ENCODE measurements at regions not wholly inside any gene's neighbourhood (a gene's known extent, or its start where the extent isn't known, plus 50 kb on each side); places are given as distances from the start of the nearest gene placed in this dataset.

DNA sequence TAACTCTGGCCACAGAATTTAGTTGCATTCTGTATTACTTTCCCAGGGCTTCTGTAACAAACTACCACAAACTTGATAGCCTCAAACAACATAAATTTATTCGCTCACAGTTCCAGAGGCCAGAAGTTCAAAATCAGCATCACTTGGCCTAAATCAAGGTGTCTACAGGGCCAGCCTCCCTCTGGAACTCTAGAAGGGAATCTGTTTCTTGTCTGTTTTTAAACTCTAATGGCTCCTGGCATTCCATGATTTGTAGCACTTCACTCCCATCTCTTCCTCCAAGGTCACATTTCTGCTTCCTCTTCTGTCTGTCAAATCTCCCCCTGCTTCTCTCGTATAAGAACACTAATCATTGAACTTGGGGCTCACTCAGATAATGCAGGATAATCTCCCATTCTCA lies 151.9 kb upstream of the ARPP21 start:
- no peak overlapping the region for H4K91ac ChIP-seq (ENCODE audit: low read depth, low read length)
- no peak overlapping the region for H3K18ac ChIP-seq (ENCODE audit: low read length)
- no peaks in the 10 kb centered on the region for H3K27me3 ChIP-seq (ENCODE audit: insufficient read depth, low read length)
- no peak overlapping the region for H4K8ac ChIP-seq (ENCODE audit: low read depth, low read length)
- DNase-seq: no peak
- no peak overlapping the region for H3K4me2 ChIP-seq (ENCODE audit: low read length)
- no peaks in the 10 kb centered on the region for H3K36me3 ChIP-seq (ENCODE audit: control insufficient read depth in 1 of 2, insufficient read depth in 2 of 2, low read length in 2 of 2)
- no peak overlapping the region for H4K12ac ChIP-seq (ENCODE audit: low read depth, low read length)
- no peak overlapping the region for H3K23ac ChIP-seq (ENCODE audit: low read length)
- H2BK5ac ChIP-seq (ENCODE audit: low read depth, low read length, poor library complexity): no peak overlapping the region
- no peak overlapping the region for H2AFZ ChIP-seq (ENCODE audit: insufficient read depth, low read length, poor library complexity)
- H3K14ac ChIP-seq (ENCODE audit: low read length): no peak overlapping the region
- no peak overlapping the region for H2AK5ac ChIP-seq (ENCODE audit: low read length)
- no peak overlapping the region for H2BK12ac ChIP-seq (ENCODE audit: low read length)
- peaks cover 2% of the 10 kb centered on the region for H3K79me1 ChIP-seq (ENCODE audit: low read length)
- no peak overlapping the region for H3K9ac ChIP-seq (ENCODE audit: low read length)
- H3K4ac ChIP-seq (ENCODE audit: low read depth, low read length): no peak overlapping the region
- no peak overlapping the region for H3K27ac ChIP-seq (ENCODE audit: low read depth, low read length)
- peaks cover 0 to 2% of the 10 kb centered on the region in 2 experiments for H3K4me1 ChIP-seq (ENCODE audit: control insufficient read depth in 1 of 2, insufficient read depth in 2 of 2, low read length in 2 of 2)
- WGBS (ENCODE audit: extremely low coverage, insufficient coverage, insufficient read length): no CpG with 5 or more reads among the region's 2 CpGs
- no peaks in the 10 kb centered on the region for H3K9me3 ChIP-seq (ENCODE audit: insufficient read depth, low read depth, low read length)
- no peak overlapping the region for H3K4me3 ChIP-seq (ENCODE audit: low read depth, low read length)
- no peak overlapping the region for H2BK120ac ChIP-seq (ENCODE audit: insufficient read depth, low read length, poor library complexity)
- H3K79me2 ChIP-seq (ENCODE audit: control insufficient read depth, insufficient read depth, low read length, poor library complexity): no peaks in the 10 kb centered on the region

DNA sequence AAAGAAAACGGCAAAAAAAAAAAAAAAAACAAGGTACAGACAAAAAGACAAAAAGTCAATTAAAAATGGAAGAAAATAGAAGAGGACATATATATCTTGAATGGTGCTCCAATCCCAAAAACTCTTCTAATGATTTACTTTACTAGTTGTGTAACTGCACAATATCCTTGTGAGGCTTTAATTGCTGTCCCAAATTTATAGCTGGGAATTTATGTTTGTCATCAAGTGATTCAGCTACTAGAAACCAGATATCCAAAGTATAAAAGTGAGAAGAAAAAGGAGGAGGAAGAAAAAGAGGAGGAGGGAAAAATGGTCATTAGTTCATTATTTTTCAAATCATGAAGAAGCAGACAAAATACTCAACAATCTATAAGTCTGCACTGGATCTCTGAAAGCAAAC lies 150.8 kb upstream of the ARPP21 start:
- no peak overlapping the region for H2BK120ac ChIP-seq (ENCODE audit: insufficient read depth, low read length, poor library complexity)
- no peak overlapping the region for H3K14ac ChIP-seq (ENCODE audit: low read length)
- no peak overlapping the region for H4K8ac ChIP-seq (ENCODE audit: low read depth, low read length)
- no peaks in the 10 kb centered on the region for H3K4me1 ChIP-seq (ENCODE audit: control insufficient read depth in 1 of 2, insufficient read depth in 2 of 2, low read length in 2 of 2)
- no peak overlapping the region for H3K4me3 ChIP-seq (ENCODE audit: low read depth, low read length)
- DNase-seq: no peak
- H3K4me2 ChIP-seq (ENCODE audit: low read length): no peak overlapping the region
- no peaks in the 10 kb centered on the region for H3K79me2 ChIP-seq (ENCODE audit: control insufficient read depth, insufficient read depth, low read length, poor library complexity)
- no peak overlapping the region for H3K18ac ChIP-seq (ENCODE audit: low read length)
- H2BK5ac ChIP-seq (ENCODE audit: low read depth, low read length, poor library complexity): no peak overlapping the region
- WGBS (ENCODE audit: extremely low coverage, insufficient coverage, insufficient read length): no CpG with 5 or more reads among the region's 1 CpG
- no peaks in the 10 kb centered on the region for H3K36me3 ChIP-seq (ENCODE audit: control insufficient read depth in 1 of 2, insufficient read depth in 2 of 2, low read length in 2 of 2)
- H4K12ac ChIP-seq (ENCODE audit: low read depth, low read length): no peak overlapping the region
- no peak overlapping the region for H2AK5ac ChIP-seq (ENCODE audit: low read length)
- no peaks in the 10 kb centered on the region for H3K27me3 ChIP-seq (ENCODE audit: insufficient read depth, low read length)
- no peak overlapping the region for H3K27ac ChIP-seq (ENCODE audit: low read depth, low read length)
- H3K23ac ChIP-seq (ENCODE audit: low read length): no peak overlapping the region
- H2AFZ ChIP-seq (ENCODE audit: insufficient read depth, low read length, poor library complexity): no peak overlapping the region
- H3K9me3 ChIP-seq (ENCODE audit: insufficient read depth, low read depth, low read length): no peaks in the 10 kb centered on the region
- H3K9ac ChIP-seq (ENCODE audit: low read length): no peak overlapping the region
- no peak overlapping the region for H2BK12ac ChIP-seq (ENCODE audit: low read length)
- peaks cover 2% of the 10 kb centered on the region for H3K79me1 ChIP-seq (ENCODE audit: low read length)
- no peak overlapping the region for H3K4ac ChIP-seq (ENCODE audit: low read depth, low read length)
- H4K91ac ChIP-seq (ENCODE audit: low read depth, low read length): no peak overlapping the region

DNA sequence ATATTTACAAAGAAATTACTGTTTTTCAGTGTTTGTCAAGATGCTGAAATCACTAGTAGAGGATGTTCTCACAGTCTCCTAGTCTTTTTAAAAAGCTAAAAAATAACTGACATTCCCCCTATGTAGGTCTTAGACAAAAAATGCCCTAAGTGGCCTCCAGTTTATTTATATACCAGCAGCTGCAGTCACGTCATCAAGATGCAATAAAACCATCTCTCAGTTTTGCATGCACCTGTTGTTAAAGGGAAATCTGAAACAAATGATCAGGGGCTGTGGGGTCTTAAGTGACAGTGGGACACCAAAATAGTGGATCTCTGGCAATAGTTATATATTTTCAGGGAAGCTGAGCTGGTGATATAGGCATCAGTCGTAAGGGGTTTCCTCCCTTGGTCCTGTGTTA lies 146.5 kb upstream of the ARPP21 start:
- no peak overlapping the region for H2BK5ac ChIP-seq (ENCODE audit: low read depth, low read length, poor library complexity)
- no peak overlapping the region for H3K4me3 ChIP-seq (ENCODE audit: low read depth, low read length)
- no peak overlapping the region for H2AK5ac ChIP-seq (ENCODE audit: low read length)
- DNase-seq: no peak
- no peak overlapping the region for H3K14ac ChIP-seq (ENCODE audit: low read length)
- no peaks in the 10 kb centered on the region for H3K27me3 ChIP-seq (ENCODE audit: insufficient read depth, low read length)
- H3K27ac ChIP-seq (ENCODE audit: low read depth, low read length): no peak overlapping the region
- no peak overlapping the region for H4K91ac ChIP-seq (ENCODE audit: low read depth, low read length)
- H3K9me3 ChIP-seq (ENCODE audit: insufficient read depth, low read depth, low read length): no peaks in the 10 kb centered on the region
- no peaks in the 10 kb centered on the region for H3K36me3 ChIP-seq (ENCODE audit: control insufficient read depth in 1 of 2, insufficient read depth in 2 of 2, low read length in 2 of 2)
- H2AFZ ChIP-seq (ENCODE audit: insufficient read depth, low read length, poor library complexity): no peak overlapping the region
- H3K9ac ChIP-seq (ENCODE audit: low read length): no peak overlapping the region
- no peak overlapping the region for H4K8ac ChIP-seq (ENCODE audit: low read depth, low read length)
- no peak overlapping the region for H2BK12ac ChIP-seq (ENCODE audit: low read length)
- H4K12ac ChIP-seq (ENCODE audit: low read depth, low read length): no peak overlapping the region
- WGBS (ENCODE audit: extremely low coverage, insufficient coverage, insufficient read length): no CpG with 5 or more reads among the region's 2 CpGs
- no peak overlapping the region for H3K4ac ChIP-seq (ENCODE audit: low read depth, low read length)
- no peak overlapping the region for H3K23ac ChIP-seq (ENCODE audit: low read length)
- no peaks in the 10 kb centered on the region for H3K79me1 ChIP-seq (ENCODE audit: low read length)
- H3K4me1 ChIP-seq (ENCODE audit: control insufficient read depth in 1 of 2, insufficient read depth in 2 of 2, low read length in 2 of 2): no peaks in the 10 kb centered on the region
- H3K4me2 ChIP-seq (ENCODE audit: low read length): no peak overlapping the region
- no peak overlapping the region for H2BK120ac ChIP-seq (ENCODE audit: insufficient read depth, low read length, poor library complexity)
- H3K18ac ChIP-seq (ENCODE audit: low read length): no peak overlapping the region
- no peaks in the 10 kb centered on the region for H3K79me2 ChIP-seq (ENCODE audit: control insufficient read depth, insufficient read depth, low read length, poor library complexity)

DNA sequence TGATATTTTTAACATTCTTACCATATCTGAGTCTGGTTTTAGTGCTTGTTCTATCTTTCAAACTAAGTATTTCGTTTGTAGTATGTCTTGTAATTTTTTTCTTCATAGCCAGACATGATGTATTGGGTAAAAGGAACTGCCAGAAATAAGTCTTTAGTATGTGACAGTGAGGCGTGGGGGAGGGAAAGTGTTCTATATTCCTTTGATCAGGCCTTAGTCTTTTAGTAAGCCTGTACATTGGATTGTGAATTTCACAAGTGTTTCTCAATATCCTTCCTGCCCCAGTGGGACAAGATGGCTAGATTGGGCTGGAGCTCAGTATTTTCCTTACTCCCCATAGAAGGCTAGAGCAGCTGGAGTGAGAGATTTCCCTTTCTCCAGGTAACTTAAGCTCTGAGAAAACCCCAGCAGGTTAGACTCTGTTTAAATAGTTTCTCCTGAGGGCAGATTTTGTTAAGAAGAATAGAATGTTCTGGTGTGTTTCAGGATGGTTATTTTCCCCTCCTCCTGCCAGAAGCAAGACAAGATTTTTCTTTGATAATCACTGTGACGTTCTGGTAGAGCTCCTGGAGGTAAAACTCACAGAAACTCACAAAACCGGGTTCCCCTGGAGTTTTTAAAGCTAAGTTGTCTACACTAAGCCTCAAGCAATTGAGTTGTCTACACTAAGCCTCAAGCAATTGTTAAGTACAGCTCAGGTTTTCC lies 140.7 kb upstream of the ARPP21 start:
- Histone ChIP-seq H3K27ac (ENCODE audit: low read depth, low read length) (peak overlapping the region; percentile 97), H3K18ac (ENCODE audit: low read length) (no peak overlapping the region), H2BK5ac (ENCODE audit: low read depth, low read length, poor library complexity) (peak overlapping the region; percentile 52), H2AK5ac (ENCODE audit: low read length) (no peak overlapping the region), H3K9ac (ENCODE audit: low read length) (no peak overlapping the region), H3K36me3 (ENCODE audit: control insufficient read depth in 1 of 2, insufficient read depth in 2 of 2, low read length in 2 of 2) (no peaks in the 10 kb centered on the region), H2AFZ (ENCODE audit: insufficient read depth, low read length, poor library complexity) (no peak overlapping the region), H4K8ac (ENCODE audit: low read depth, low read length) (no peak overlapping the region), H4K91ac (ENCODE audit: low read depth, low read length) (no peak overlapping the region), H3K27me3 (ENCODE audit: insufficient read depth, low read length) (no peaks in the 10 kb centered on the region), H3K23ac (ENCODE audit: low read length) (no peak overlapping the region), H3K9me3 (ENCODE audit: insufficient read depth, low read depth, low read length) (no peaks in the 10 kb centered on the region), H2BK12ac (ENCODE audit: low read length) (no peak overlapping the region), H4K12ac (ENCODE audit: low read depth, low read length) (no peak overlapping the region), H3K4me1 (ENCODE audit: control insufficient read depth in 1 of 2, insufficient read depth in 2 of 2, low read length in 2 of 2) (peaks cover 0 to 2% of the 10 kb centered on the region in 2 experiments), H2BK120ac (ENCODE audit: insufficient read depth, low read length, poor library complexity) (peak overlapping the region; percentile 58), H3K79me2 (ENCODE audit: control insufficient read depth, insufficient read depth, low read length, poor library complexity) (no peaks in the 10 kb centered on the region), H3K4me2 (ENCODE audit: low read length) (peak overlapping the region; percentile 19), H3K79me1 (ENCODE audit: low read length) (peaks cover 7% of the 10 kb centered on the region), H3K14ac (ENCODE audit: low read length) (no peak overlapping the region), H3K4me3 (ENCODE audit: low read depth, low read length) (no peak overlapping the region), H3K4ac (ENCODE audit: low read depth, low read length) (no peak overlapping the region)
- peak; percentile 60 to 85 for DNase-seq
- WGBS (ENCODE audit: extremely low coverage, insufficient coverage, insufficient read length): no CpG with 5 or more reads among the region's 4 CpGs

All from trophoblast cell (in vitro differentiated cells and primary cell).